Karpas-422 (cell line): ENCODE measurements at regions not wholly inside any gene's neighbourhood (a gene's known extent, or its start where the extent isn't known, plus 50 kb on each side); places are given as distances from the start of the nearest gene placed in this dataset.

Experiments used
- DNase-seq: peaks from one replicate; pipeline ENCODE4 v3.0.0-alpha.2; 2015
- H2AFZ ChIP-seq: fragments of 200-600 bp; sonication (generic); 2 replicates; pipeline ENCODE4 v1.6.1; 2014; ENCODE audit warnings: antibody characterized with exemption, low read length, mixed read lengths
- H3K27ac ChIP-seq: fragments of 200-600 bp; sonication (generic); 2 replicates; pipeline ENCODE4 v1.5.1; 2014; ENCODE audit warnings: mild to moderate bottlenecking, low read length, moderate library complexity
- H3K27me3 ChIP-seq: fragments of 200-600 bp; sonication (generic); 2 replicates; pipeline ENCODE4 v1.6.1; 2014; ENCODE audit warnings: low read length, mixed read lengths
- H3K36me3 ChIP-seq: fragments of 200-600 bp; sonication (generic); 2 replicates; pipeline ENCODE4 v1.6.1; 2014; ENCODE audit warnings: low read length, mixed read lengths; ENCODE audit not compliant: insufficient read depth
- H3K4me1 ChIP-seq: fragments of 200-600 bp; sonication (generic); 2 replicates; pipeline ENCODE4 v1.6.1; 2014; ENCODE audit warnings: mild to moderate bottlenecking, low read length, mixed read lengths
- H3K4me2 ChIP-seq: fragments of 200-600 bp; sonication (generic); 2 replicates; pipeline ENCODE4 v1.6.1; 2014; ENCODE audit warnings: low read length, low read depth, mild to moderate bottlenecking; ENCODE audit not compliant: poor library complexity, severe bottlenecking
- H3K4me3 ChIP-seq: fragments of 200-600 bp; sonication (generic); 2 replicates; pipeline ENCODE4 v1.5.1; 2014; ENCODE audit warnings: mild to moderate bottlenecking, antibody characterized with exemption, low read length, mixed read lengths
- H3K79me2 ChIP-seq: fragments of 200-600 bp; sonication (generic); 2 replicates; pipeline ENCODE4 v1.6.1; 2014; ENCODE audit warnings: mild to moderate bottlenecking, low read length, mixed read lengths
- H3K9ac ChIP-seq: fragments of 200-600 bp; sonication (generic); 2 replicates; pipeline ENCODE4 v1.6.0; 2014; ENCODE audit warnings: low read length
- H3K9me2 ChIP-seq: fragments of 200-600 bp; sonication (generic), shearing (Covaris generic); replicated peaks from 2 replicates; pipeline ENCODE4 v1.6.0; 2014; ENCODE audit warnings: mild to moderate bottlenecking, low read length, moderate library complexity; ENCODE audit not compliant: insufficient read depth
- H3K9me3 ChIP-seq: fragments of 300-700, 200-600 bp; sonication (generic); 2 replicates; pipeline ENCODE4 v1.6.1; 2014; ENCODE audit warnings: low read length, mixed read lengths
- H4K20me1 ChIP-seq: fragments of 200-600 bp; sonication (generic); 2 replicates; pipeline ENCODE4 v1.6.1; 2014; ENCODE audit warnings: mild to moderate bottlenecking, antibody characterized with exemption, low read length, low read depth; ENCODE audit not compliant: insufficient read depth

DNA sequence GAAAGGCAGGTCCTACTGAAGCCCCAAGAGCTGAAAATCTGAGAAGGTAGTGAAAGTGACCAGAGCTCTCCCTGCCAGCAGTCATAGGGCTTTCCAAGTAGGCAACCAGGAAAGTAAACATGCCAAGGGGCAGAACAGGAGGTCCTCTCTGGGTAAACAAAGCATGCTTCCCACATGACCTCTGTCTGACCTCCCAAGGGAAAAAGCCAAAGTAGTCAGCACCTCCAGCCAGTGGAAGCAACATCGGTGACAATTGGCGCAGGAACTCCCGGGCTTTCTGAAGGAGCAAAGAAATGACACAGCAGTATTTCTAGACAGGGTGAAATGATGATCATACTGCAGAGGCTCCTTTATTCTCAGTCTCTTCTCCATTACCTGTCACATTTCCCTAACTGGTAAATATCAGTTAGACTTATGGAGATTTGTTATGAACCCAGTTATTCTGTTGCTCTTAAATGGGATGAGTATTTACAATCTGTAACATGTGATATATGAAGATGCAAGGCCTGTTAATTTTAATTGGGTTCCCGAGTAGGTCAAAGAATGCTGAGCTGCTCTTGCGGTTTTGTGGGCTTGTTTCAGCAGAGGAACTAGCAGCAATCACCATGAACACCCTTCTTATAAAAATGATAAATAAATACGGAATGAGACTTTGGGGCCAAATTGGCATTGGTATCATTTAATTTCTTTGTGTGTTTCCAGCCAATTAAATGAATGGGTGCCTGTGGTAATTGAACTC lies 321.0 kb downstream of the RND3 start:
- Histone ChIP-seq H4K20me1 (no peaks in the 10 kb centered on the region), H3K9me2 (no peaks in the 10 kb centered on the region), H3K4me3 (no peak overlapping the region), H3K9ac (no peak overlapping the region), H2AFZ (no peak overlapping the region), H3K4me2 (no peak overlapping the region), H3K36me3 (no peaks in the 10 kb centered on the region), H3K4me1 (no peaks in the 10 kb centered on the region), H3K9me3 (no peaks in the 10 kb centered on the region), H3K79me2 (no peaks in the 10 kb centered on the region), H3K27me3 (no peaks in the 10 kb centered on the region), H3K27ac (no peak overlapping the region)
- no peak for DNase-seq

DNA sequence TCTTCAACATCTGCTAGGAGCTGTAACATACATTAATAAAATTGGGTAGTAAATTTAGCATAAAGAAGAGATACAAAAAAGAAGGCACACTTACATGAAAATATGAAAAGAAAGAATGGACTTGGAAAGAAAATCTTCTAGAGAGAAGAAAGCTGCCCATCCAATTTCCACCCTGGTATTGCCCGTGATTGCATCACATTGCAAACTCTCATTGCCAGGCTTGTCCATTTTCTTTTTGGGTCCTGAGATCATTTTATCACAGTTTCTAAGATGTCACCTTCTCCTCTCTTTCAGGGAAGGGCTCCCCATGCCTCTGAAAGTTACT lies 321.5 kb downstream of the RND3 start:
- Histone ChIP-seq H3K9ac (no peak overlapping the region), H2AFZ (no peak overlapping the region)

DNA sequence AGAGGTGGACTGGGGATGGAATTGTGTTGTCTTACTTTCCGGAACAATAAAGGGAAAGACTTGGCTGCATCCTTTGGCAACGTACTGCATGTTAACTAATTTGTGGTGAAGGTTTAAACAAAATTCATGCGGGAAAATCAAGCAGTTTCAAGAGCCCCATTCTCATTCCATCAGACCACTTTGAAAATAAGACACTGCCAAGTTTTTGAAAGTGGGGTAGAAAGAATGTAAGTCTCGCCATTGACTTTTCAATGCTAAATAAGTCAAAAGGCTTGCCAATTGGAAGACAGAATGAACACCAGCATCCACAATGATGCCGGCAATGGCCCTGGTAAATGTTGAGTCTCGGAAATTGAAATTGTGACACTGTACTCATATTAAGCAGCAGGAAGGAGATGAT lies 322.0 kb downstream of the RND3 start:
- Histone ChIP-seq H3K4me3 (no peak overlapping the region), H3K79me2 (no peaks in the 10 kb centered on the region), H4K20me1 (no peaks in the 10 kb centered on the region), H2AFZ (no peak overlapping the region), H3K36me3 (no peaks in the 10 kb centered on the region), H3K4me2 (no peak overlapping the region), H3K9me3 (no peaks in the 10 kb centered on the region), H3K27me3 (no peaks in the 10 kb centered on the region), H3K27ac (no peak overlapping the region), H3K9ac (no peak overlapping the region), H3K9me2 (no peaks in the 10 kb centered on the region), H3K4me1 (no peaks in the 10 kb centered on the region)
- DNase-seq, result no peak

More for the DNA sequence above, 321.5 kb downstream of the RND3 start:
- no peak overlapping the region for H3K4me3 ChIP-seq
- no peaks in the 10 kb centered on the region for H3K27me3 ChIP-seq
- H3K79me2 ChIP-seq, result no peaks in the 10 kb centered on the region
- H3K4me2 ChIP-seq, result no peak overlapping the region
- H3K9me2 ChIP-seq, result no peaks in the 10 kb centered on the region
- H3K27ac ChIP-seq, result no peak overlapping the region
- no peaks in the 10 kb centered on the region for H3K4me1 ChIP-seq
- H3K9me3 ChIP-seq, result no peaks in the 10 kb centered on the region
- no peaks in the 10 kb centered on the region for H3K36me3 ChIP-seq
- DNase-seq, result no peak
- no peaks in the 10 kb centered on the region for H4K20me1 ChIP-seq

DNA sequence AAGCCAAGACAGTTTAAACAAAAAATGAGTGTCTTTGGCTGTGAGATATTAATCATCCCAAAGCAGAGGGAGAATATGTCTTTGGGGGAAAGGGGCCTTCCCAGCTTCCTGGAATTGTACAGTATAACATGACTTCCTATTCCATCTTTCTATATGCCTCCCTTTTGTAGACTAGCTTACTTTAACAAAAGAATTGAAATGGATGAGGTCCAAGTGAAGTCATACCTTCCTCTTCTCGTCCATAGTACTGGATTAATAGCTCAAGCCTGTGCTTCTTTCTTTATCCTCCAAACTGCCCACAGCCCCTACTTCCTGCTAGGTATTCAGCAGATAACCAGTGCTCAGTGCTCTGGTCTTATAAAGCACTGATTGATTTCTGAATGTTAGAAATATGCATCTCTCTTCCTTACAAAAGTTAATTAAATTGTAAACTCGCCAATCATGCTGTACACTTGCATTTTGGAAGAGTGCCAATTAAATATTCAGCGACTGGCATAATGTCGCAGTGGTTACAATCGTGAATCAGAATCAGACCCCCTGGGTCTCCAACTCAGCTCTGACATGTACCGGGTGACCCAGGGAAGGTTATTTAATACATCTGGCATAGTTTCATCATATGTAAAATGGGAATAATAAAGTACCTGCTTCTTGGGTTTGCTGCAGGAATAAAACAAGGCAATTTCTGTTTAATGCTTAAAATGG lies 325.1 kb downstream of the RND3 start:
- Histone ChIP-seq H3K4me1 (no peaks in the 10 kb centered on the region), H3K27me3 (no peaks in the 10 kb centered on the region), H2AFZ (no peak overlapping the region), H3K36me3 (no peaks in the 10 kb centered on the region), H3K27ac (no peak overlapping the region), H3K4me2 (no peak overlapping the region), H3K79me2 (no peaks in the 10 kb centered on the region), H3K4me3 (no peak overlapping the region), H3K9ac (no peak overlapping the region), H3K9me2 (no peaks in the 10 kb centered on the region), H4K20me1 (no peaks in the 10 kb centered on the region), H3K9me3 (no peaks in the 10 kb centered on the region)
- no peak for DNase-seq

DNA sequence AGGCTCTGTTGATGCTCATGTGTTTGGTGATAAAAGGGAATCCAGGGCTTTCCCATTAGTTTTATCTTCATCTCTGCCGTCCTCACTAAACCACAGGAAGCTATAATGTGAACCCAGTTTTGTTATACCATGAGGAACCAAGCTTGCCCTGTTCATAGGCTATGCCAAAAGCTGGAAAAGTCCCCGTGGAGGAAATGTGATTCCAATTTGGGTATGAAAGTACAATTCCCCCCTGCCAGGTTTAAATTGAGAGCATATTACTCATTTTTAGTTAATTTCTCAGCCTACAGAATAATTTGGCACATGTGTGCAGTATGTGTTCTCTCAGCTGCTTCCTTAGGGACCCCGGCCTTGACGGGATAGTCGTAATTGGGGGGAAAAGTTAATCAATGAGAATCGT lies 327.4 kb downstream of the RND3 start:
- H3K27me3 ChIP-seq, result no peaks in the 10 kb centered on the region
- H3K4me1 ChIP-seq, result no peaks in the 10 kb centered on the region
- no peak for DNase-seq
- no peaks in the 10 kb centered on the region for H4K20me1 ChIP-seq
- H3K4me3 ChIP-seq, result no peak overlapping the region
- no peak overlapping the region for H3K9ac ChIP-seq
- no peak overlapping the region for H3K4me2 ChIP-seq
- no peak overlapping the region for H2AFZ ChIP-seq
- no peak overlapping the region for H3K27ac ChIP-seq
- H3K79me2 ChIP-seq, result no peaks in the 10 kb centered on the region
- no peaks in the 10 kb centered on the region for H3K36me3 ChIP-seq
- no peaks in the 10 kb centered on the region for H3K9me2 ChIP-seq
- no peaks in the 10 kb centered on the region for H3K9me3 ChIP-seq

DNA sequence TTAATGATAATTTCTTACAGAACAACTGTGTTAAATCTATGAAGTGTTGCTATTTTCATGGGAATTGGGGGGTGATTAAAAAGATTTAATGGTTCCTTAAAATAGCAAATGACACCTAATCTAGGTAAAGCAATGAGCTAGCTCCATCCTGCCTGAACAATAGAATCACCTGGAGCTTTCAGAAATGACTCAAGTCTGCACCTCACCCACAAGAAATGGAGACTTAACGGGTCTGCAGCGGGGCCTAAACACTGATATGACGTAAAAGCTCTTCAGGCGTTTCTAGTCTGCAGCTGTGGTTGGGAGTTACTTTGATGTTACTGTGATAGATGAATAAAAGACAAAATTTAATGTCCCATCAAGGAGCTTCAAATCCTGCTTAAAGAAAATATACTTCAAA lies 328.2 kb downstream of the RND3 start:
- Histone ChIP-seq H3K9me3 (no peaks in the 10 kb centered on the region), H3K27me3 (no peaks in the 10 kb centered on the region), H3K9ac (no peak overlapping the region), H3K4me1 (no peaks in the 10 kb centered on the region), H2AFZ (no peak overlapping the region), H3K27ac (no peak overlapping the region), H3K79me2 (no peaks in the 10 kb centered on the region), H3K4me3 (no peak overlapping the region), H3K4me2 (no peak overlapping the region), H3K36me3 (no peaks in the 10 kb centered on the region), H3K9me2 (no peaks in the 10 kb centered on the region), H4K20me1 (no peaks in the 10 kb centered on the region)
- DNase-seq, result no peak

DNA sequence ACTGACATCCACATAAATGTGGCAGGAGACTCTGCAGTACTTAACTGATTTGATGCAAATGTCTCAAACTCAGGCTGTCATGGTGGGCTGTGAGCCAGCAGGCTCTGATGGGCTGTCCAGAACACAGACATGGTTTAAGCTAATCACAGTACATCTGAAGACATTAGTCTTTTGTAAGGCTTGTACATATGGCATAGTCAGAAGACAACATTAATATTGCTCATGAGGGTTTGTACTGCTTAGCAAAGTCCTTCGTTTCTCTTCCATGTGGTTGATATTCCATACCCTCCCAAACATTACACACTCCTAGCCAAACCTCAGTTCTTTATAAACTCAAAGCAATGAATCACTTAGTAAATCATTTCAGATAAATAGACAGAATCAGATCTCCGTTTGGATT lies 330.6 kb downstream of the RND3 start:
- Histone ChIP-seq H3K4me1 (no peaks in the 10 kb centered on the region), H3K9me2 (no peaks in the 10 kb centered on the region), H3K4me2 (no peak overlapping the region), H4K20me1 (no peaks in the 10 kb centered on the region), H3K79me2 (no peaks in the 10 kb centered on the region), H3K9ac (no peak overlapping the region), H3K9me3 (no peaks in the 10 kb centered on the region), H3K4me3 (no peak overlapping the region), H3K36me3 (no peaks in the 10 kb centered on the region), H2AFZ (no peak overlapping the region), H3K27ac (no peak overlapping the region), H3K27me3 (no peaks in the 10 kb centered on the region)
- no peak for DNase-seq

DNA sequence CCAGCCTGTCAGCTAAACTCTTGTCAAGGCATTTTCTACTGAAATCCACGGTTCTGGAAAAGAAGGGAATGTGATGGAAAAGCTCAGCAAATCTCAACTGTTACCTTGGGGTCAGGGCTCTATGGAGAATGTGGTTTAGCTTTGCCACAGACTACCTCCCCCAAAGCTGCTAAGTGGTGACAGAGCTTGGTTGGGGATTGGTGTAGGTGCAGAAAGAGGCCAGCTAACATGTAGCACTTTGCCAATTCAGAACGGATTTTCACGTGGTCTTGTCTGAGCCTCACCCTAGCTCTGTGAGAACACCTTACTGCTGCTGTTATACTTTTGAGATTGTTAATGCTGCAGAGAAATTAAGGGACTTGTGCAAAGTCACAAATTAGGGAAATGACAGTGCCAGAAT lies 331.1 kb downstream of the RND3 start:
- H3K27ac ChIP-seq, result no peak overlapping the region
- H2AFZ ChIP-seq, result no peak overlapping the region
- H3K79me2 ChIP-seq, result no peaks in the 10 kb centered on the region
- H3K4me1 ChIP-seq, result no peaks in the 10 kb centered on the region
- H3K4me3 ChIP-seq, result no peak overlapping the region
- no peaks in the 10 kb centered on the region for H4K20me1 ChIP-seq
- no peaks in the 10 kb centered on the region for H3K9me2 ChIP-seq
- H3K9me3 ChIP-seq, result no peaks in the 10 kb centered on the region
- H3K9ac ChIP-seq, result no peak overlapping the region
- no peak for DNase-seq
- no peaks in the 10 kb centered on the region for H3K36me3 ChIP-seq
- H3K4me2 ChIP-seq, result no peak overlapping the region
- no peaks in the 10 kb centered on the region for H3K27me3 ChIP-seq
